Skeletal muscle satellite cell (primary cell): ENCODE measurements at regions not wholly inside any gene's neighbourhood (a gene's known extent, or its start where the extent isn't known, plus 50 kb on each side); places are given as distances from the start of the nearest gene placed in this dataset.
"Not testable (repeated sequence)": the region's sequence is repeated elsewhere in the genome, so short reads cannot be mapped to it uniquely, and the experiment has no call there.

ENCODE experiments used
- H3K27me3 ChIP-seq: 2 replicates; pipeline ENCODE4 v1.7.0; 2013; ENCODE audit warnings: low read length; ENCODE audit not compliant: control insufficient read depth, insufficient read depth
- H3K36me3 ChIP-seq: 2 replicates; pipeline ENCODE4 v1.7.0; 2013; ENCODE audit warnings: mild to moderate bottlenecking, control low read depth, low read length; ENCODE audit not compliant: insufficient read depth
- H3K4me1 ChIP-seq: 2 replicates; pipeline ENCODE4 v1.7.0; 2013; ENCODE audit warnings: low read length; ENCODE audit not compliant: control insufficient read depth, insufficient read depth
- H3K4me2 ChIP-seq: 2 replicates; pipeline ENCODE4 v1.7.0; 2013; ENCODE audit warnings: mild to moderate bottlenecking, low read length
- H3K4me3 ChIP-seq: 2 replicates; pipeline ENCODE4 v1.7.0; 2013; ENCODE audit warnings: low read length
- H3K9ac ChIP-seq: 2 replicates; pipeline ENCODE4 v1.7.0; 2013; ENCODE audit warnings: mild to moderate bottlenecking, low read depth, low read length, moderate library complexity
- H3K9me3 ChIP-seq: replicated peaks from 2 replicates; pipeline ENCODE4 v1.7.0; 2013; ENCODE audit warnings: mild to moderate bottlenecking, control low read depth, low read length

DNA sequence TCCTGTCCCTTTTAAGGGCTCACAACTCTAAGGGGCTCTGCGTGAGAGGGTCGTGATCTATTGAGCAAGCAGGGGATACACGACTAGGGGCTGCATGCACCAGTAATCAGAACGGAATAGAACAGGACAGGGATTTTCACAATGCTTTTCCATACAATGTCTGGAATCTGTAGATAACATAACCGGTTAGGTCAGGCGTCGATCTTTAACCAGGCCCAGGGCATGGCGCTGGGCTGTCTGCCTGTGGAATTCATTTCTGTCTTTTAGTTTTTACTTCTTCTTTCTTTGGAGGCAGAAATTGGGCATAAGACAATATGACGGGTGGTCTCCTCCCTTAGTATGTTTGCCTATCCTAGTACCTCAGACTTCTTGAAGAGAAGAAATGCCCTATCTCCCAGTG is 666.8 kb upstream of the LCORL start:
- H3K9me3 ChIP-seq, H3K27me3 ChIP-seq, H3K4me2 ChIP-seq, H3K36me3 ChIP-seq, H3K4me1 ChIP-seq, H3K4me3 ChIP-seq, H3K9ac ChIP-seq: not testable (repeated sequence)

DNA sequence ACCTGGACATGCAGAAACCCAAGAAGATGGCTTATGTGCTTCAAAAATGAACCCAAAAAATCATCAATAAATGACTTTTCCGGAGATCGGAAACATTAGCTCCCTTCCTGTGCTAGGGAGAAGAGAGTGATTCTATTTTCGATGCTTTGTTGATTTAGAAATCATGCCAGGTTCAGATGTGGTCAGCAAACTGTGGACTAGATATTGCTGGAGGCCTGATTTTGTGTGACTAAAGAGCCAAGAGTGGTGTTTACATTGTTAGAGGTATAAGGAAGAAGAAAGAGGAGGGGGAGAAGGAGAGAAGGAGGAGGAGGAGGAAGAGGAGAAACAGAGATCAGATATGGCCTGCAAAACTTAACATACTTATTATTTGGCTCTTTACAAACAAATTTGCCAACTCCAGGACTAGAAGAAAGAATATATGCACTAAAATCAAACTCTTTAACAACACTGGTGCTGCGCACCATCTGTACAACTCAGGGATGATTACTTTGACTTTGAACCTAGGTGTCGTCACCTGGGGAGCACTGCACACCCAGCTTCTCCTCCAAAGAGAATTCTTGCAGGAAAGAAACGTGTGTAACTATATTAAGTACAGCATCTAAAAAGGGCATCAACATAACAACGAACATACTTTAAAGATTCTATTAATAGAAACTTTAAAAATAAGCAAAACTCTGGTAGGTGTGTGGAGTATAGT is 664.9 kb upstream of the LCORL start:
- H3K9me3 ChIP-seq, result no peaks in the 10 kb centered on the region
- no peaks in the 10 kb centered on the region for H3K4me1 ChIP-seq
- H3K4me2 ChIP-seq, result no peak overlapping the region
- no peak overlapping the region for H3K4me3 ChIP-seq
- no peaks in the 10 kb centered on the region for H3K27me3 ChIP-seq
- H3K36me3 ChIP-seq, result no peaks in the 10 kb centered on the region
- H3K9ac ChIP-seq, result no peak overlapping the region

DNA sequence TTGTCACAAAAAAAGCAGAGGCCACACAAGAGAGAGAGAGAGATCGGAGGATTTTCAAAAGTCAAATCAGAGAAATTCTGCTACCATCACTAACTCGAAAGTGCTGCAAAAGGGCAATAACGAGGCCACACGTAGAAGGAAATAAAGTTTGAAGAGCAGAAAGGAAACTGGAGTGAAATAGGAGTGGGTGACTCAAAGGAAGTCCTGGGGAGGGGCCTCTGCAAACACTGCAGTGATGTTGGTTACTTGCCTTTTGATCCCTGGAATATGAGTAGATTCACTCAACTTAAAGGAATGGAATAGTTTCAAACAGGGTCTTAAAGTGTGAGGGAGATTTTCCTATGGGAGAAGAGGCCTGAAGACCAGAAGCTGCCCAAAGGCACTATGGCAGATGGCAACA is 663.4 kb upstream of the LCORL start:
- H3K36me3 ChIP-seq, result no peaks in the 10 kb centered on the region
- H3K27me3 ChIP-seq, result no peaks in the 10 kb centered on the region
- H3K4me2 ChIP-seq, result no peak overlapping the region
- no peaks in the 10 kb centered on the region for H3K9me3 ChIP-seq
- H3K4me3 ChIP-seq, result no peak overlapping the region
- no peak overlapping the region for H3K9ac ChIP-seq
- H3K4me1 ChIP-seq, result no peaks in the 10 kb centered on the region

DNA sequence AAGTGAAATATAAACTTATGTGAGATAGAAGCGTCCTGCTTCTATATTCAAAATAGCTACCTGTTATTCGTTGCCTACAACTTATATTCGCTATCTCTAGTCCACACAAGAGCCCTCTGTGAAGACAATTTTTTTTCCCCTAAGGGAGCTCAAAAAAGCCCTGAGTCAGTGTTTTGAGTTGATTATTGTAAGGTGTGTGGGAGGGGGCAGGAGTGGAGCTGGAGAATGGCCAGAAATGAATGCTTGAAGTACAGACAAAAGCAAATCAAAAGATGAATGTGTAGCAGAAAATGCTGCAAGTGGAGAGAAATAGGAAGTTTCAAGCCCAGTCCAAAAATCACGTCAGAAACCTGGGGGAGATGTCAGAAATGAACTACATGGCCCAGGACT is 655.0 kb upstream of the LCORL start:
- Histone ChIP-seq H3K4me2 (no peak overlapping the region), H3K4me1 (no peaks in the 10 kb centered on the region), H3K9me3 (no peaks in the 10 kb centered on the region), H3K36me3 (no peaks in the 10 kb centered on the region), H3K4me3 (no peak overlapping the region), H3K27me3 (no peaks in the 10 kb centered on the region), H3K9ac (no peak overlapping the region)

DNA sequence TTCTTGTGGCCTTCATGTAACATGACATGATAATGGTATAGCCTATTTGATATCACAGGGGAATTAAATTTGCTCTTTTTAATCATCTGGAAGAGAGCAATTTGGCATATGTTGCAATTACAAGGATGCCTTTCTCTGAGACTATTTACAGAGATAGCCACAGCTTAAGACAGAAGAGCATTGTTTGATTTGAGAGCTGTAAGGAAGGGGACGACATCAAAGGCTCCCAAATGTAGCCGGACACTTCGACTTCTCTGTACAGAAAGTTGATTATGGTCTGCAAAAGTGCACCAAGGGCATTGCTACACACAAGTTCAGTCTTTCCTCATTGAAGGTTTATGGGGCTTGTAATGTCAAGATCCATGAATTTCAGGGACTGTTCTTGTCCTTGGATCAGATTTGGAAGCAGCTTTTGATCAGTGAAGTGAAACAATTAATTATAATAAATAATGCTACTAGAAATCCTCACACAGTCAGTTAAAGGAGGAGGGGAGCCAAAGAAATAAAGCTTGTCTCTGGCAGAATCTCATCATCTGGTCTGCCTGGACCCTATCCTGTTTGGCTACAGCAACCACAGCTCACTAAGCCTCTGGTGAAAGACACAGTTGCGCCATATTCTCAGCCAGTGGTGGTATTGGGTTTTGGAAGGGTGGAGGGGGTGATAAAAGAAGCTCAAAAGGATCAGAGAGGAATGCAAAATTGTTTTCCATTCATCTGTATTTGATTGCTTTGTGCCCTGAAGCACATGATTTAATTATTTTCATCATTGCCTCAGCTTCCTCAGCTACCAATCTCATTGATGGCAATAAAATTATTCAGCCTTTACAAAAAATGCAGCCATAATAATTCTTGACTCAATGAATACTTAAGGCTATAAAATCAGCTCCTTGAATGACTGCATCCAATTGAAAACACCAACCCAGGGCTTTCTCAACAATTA is 654.3 kb upstream of the LCORL start:
- Histone ChIP-seq H3K9ac (no peak overlapping the region), H3K4me3 (no peak overlapping the region), H3K36me3 (no peaks in the 10 kb centered on the region), H3K4me2 (no peak overlapping the region), H3K4me1 (no peaks in the 10 kb centered on the region), H3K9me3 (no peaks in the 10 kb centered on the region), H3K27me3 (no peaks in the 10 kb centered on the region)

DNA sequence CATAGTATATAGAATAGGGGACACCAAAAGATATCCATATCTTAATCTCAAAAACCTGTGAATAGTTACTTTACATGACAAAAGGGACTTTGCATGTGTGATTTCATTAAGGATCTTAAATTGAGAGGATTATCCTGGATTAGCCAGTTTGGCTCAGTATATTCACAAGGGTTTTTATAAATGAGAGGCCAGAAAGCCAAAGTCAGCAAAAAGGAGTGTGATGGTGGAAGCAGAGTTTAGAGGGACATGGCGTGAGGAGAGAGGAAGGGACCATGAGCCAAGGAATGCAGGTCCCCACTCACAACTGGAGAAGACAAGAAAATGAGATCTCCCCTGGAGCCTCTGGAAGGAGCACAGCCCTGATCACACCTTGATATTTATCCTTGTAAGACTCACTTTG is 648.5 kb upstream of the LCORL start:
- no peaks in the 10 kb centered on the region for H3K27me3 ChIP-seq
- no peaks in the 10 kb centered on the region for H3K4me1 ChIP-seq
- no peak overlapping the region for H3K4me3 ChIP-seq
- no peak overlapping the region for H3K9ac ChIP-seq
- no peak overlapping the region for H3K4me2 ChIP-seq
- no peaks in the 10 kb centered on the region for H3K36me3 ChIP-seq
- no peaks in the 10 kb centered on the region for H3K9me3 ChIP-seq

DNA sequence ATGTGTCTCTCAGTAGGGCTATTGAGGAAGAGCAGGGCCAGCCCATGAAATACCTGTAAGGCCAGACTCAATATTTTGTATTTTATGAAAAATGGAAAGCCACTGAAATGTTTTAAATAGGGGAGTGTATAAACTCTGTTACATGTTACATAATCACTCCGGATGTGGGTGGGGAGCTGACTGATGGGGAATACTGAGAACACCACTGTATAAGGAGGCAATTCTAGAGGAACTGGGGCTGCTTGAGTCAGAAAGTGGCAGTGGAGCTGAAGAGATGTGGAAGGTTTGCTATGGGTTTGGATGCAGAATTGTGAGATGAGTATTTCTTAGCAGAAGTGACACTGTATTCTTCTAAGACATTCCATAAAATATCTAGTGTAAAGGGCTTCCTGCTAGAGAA is 647.8 kb upstream of the LCORL start:
- no peak overlapping the region for H3K9ac ChIP-seq
- H3K4me2 ChIP-seq, result no peak overlapping the region
- H3K4me1 ChIP-seq, result no peaks in the 10 kb centered on the region
- H3K4me3 ChIP-seq, result no peak overlapping the region
- H3K9me3 ChIP-seq, result no peaks in the 10 kb centered on the region
- no peaks in the 10 kb centered on the region for H3K36me3 ChIP-seq
- no peaks in the 10 kb centered on the region for H3K27me3 ChIP-seq

DNA sequence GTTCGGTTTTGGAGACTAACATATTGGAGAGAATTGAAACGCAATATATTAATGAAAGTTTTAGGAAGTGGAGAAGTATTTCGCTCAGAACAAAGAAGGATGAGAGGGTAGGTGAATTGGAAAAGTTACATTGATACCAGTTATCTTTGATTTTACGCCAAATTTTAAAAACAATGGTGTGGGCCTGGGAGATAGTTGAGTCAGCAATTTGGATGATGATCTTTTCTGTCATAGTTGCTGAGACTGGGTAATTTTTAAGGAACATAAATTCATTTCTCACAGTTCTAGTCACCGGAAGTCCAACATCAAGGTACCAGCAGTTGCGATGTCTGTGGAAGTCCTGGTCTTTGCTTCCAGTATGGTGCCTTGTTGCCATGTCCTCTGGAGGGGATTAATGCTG is 644.8 kb upstream of the LCORL start:
- Histone ChIP-seq H3K27me3 (no peaks in the 10 kb centered on the region), H3K36me3 (no peaks in the 10 kb centered on the region), H3K9ac (no peak overlapping the region), H3K9me3 (no peaks in the 10 kb centered on the region), H3K4me1 (no peaks in the 10 kb centered on the region), H3K4me3 (no peak overlapping the region), H3K4me2 (no peak overlapping the region)

DNA sequence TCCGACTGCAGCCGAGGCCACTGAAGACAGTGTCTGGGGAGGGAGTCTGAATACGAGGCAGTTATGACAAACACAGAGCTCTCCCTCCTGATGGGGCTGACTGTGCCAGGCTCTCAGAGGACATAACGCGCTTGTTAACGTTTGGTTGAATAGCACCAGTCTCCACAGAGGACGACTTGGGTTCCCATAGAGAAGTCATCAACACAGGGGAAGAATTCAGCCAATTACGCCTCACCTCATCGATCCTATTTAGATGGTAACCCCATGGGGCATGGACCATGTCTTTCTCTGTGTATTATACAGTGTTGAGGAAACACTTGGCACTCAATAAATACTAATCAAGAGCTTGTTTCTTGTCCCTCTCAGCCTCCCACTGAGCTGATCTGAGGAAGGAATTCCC is 642.6 kb upstream of the LCORL start:
- Histone ChIP-seq H3K9ac (no peak overlapping the region), H3K27me3 (no peaks in the 10 kb centered on the region), H3K9me3 (no peaks in the 10 kb centered on the region), H3K4me2 (no peak overlapping the region), H3K4me1 (no peaks in the 10 kb centered on the region), H3K36me3 (no peaks in the 10 kb centered on the region), H3K4me3 (no peak overlapping the region)

DNA sequence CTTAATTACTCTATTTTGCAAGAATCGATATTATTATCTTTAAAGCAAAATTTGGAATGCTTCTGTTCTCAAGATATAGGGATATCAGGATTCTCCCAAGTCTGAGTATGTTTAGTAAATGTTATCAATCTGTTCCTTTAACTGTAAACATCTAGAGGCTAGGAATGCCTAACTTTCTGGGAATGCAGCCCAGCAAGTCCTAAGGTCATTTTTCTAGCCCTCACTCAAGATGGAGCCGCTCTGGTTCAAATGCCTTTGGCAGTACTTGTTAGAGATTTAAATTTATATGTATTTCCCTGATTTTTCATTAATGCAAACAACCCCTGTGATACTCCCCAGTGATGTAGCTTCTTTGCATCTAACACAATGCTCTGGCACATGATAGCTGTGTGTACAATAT is 623.8 kb upstream of the LCORL start:
- Histone ChIP-seq H3K4me1 (no peaks in the 10 kb centered on the region), H3K4me3 (no peak overlapping the region), H3K27me3 (no peaks in the 10 kb centered on the region), H3K9ac (no peak overlapping the region), H3K36me3 (no peaks in the 10 kb centered on the region), H3K4me2 (no peak overlapping the region), H3K9me3 (no peaks in the 10 kb centered on the region)

DNA sequence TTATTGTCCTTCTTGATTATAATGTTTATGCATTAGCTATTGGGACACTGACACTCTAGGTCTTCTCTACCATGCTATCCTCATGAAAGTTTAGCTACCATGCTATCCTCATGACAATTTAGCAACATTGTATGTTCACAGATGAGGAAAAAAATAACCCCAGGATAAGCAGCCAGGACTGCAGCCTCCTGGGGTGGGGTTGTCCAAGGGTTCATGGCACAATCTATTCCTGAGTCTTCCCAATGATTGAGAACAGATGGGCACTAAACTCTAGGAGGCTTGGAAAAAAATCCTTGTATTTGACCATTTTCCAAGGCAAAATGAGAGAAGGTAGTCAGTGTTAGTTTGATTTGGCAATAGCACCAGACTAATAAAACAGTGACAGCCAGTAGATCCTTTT is 619.8 kb upstream of the LCORL start:
- Histone ChIP-seq H3K4me3 (no peak overlapping the region), H3K9ac (no peak overlapping the region), H3K4me1 (no peaks in the 10 kb centered on the region), H3K4me2 (no peak overlapping the region), H3K36me3 (no peaks in the 10 kb centered on the region), H3K9me3 (no peaks in the 10 kb centered on the region), H3K27me3 (no peaks in the 10 kb centered on the region)

DNA sequence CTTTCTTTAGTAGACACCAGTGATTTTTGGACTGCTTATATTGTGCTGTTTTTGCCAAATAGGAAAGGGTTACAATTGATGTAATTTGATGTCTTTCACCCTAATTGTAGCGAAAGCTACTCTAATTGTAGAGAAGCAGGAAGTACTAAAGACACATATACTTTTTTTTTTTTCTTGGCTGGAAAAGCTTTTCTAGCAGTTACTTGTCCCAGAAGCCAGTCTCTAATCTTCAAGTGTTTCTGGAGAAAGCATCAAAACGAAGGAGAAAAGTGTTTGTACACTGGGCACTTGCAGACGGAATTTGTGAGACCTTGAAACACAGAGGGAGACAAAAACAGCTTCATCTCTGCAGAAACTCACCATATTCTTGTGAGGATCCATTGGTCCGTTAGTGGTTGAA is 616.5 kb upstream of the LCORL start:
- Histone ChIP-seq H3K9me3 (no peaks in the 10 kb centered on the region), H3K4me3 (no peak overlapping the region), H3K27me3 (no peaks in the 10 kb centered on the region), H3K9ac (no peak overlapping the region), H3K36me3 (no peaks in the 10 kb centered on the region), H3K4me2 (no peak overlapping the region), H3K4me1 (no peaks in the 10 kb centered on the region)
